Left ventricle myocardium inferior (tissue), 1 donor: ENCODE measurements at regions not wholly inside any gene's neighbourhood (a gene's known extent, or its start where the extent isn't known, plus 50 kb on each side); places are given as distances from the start of the nearest gene placed in this dataset.

Experiments
- DNase-seq: peaks from one replicate; pipeline ENCODE4 v3.0.0-alpha.2; 2020
- H3K27ac ChIP-seq: fragments of 200-600 bp; replicated peaks from 2 replicates; pipeline ENCODE4 v1.8.0; 2021
- H3K27me3 ChIP-seq: fragments of 200-600 bp; 2 replicates; pipeline ENCODE4 v1.8.0; 2021; ENCODE audit warnings: low read depth
- H3K36me3 ChIP-seq: fragments of 200-600 bp; 2 replicates; pipeline ENCODE4 v1.8.0; 2021
- H3K4me1 ChIP-seq: fragments of 200-600 bp; 2 replicates; pipeline ENCODE4 v1.8.0; 2021
- H3K4me3 ChIP-seq: fragments of 200-600 bp; 2 replicates; pipeline ENCODE4 v1.8.0; 2021; ENCODE audit warnings: mild to moderate bottlenecking, moderate library complexity
- H3K9me3 ChIP-seq: fragments of 200-600 bp; replicated peaks from 2 replicates; pipeline ENCODE4 v1.8.0; 2021
- CTCF ChIP-seq: fragments of 200-600 bp; IDR thresholded peaks from 2 replicates; pipeline ENCODE4 v1.8.0; 2021; ENCODE audit warnings: antibody characterized with exemption, mild to moderate bottlenecking, borderline replicate concordance
- intact Hi-C: fragments of 100-400 bp; cut with micrococcal nuclease; formaldehyde crosslinking; loops from one replicate; pipeline ENCODE4 v1.11.0; 2022
- donor health status: DM: no; HTN: yes; CAD: no; lungs with severe emphysema.

GRCh38 chr1:118773656-118774055 is 214.5 kb downstream of the TBX15 start:
- intact Hi-C loops: no loop called here
- no peak overlapping the region for H3K27ac ChIP-seq
- H3K4me3 ChIP-seq: no peak overlapping the region
- no peak for TF ChIP-seq CTCF
- no peaks in the 10 kb centered on the region for H3K27me3 ChIP-seq
- H3K36me3 ChIP-seq: no peaks in the 10 kb centered on the region
- peaks cover 43% of the 10 kb centered on the region for H3K9me3 ChIP-seq
- no peak for DNase-seq
- H3K4me1 ChIP-seq: no peaks in the 10 kb centered on the region

GRCh38 chr1:118767971-118768370 is 220.2 kb downstream of the TBX15 start:
- no peak overlapping the region for H3K27ac ChIP-seq
- H3K9me3 ChIP-seq: peaks cover 16% of the 10 kb centered on the region
- no peaks in the 10 kb centered on the region for H3K27me3 ChIP-seq
- no peaks in the 10 kb centered on the region for H3K36me3 ChIP-seq
- intact Hi-C loops: no loop called here
- no peak for TF ChIP-seq CTCF
- no peak for DNase-seq
- no peak overlapping the region for H3K4me3 ChIP-seq
- no peaks in the 10 kb centered on the region for H3K4me1 ChIP-seq

- H3K27ac ChIP-seq: no peak overlapping the region
- H3K4me1 ChIP-seq: peaks cover 17% of the 10 kb centered on the region
- intact Hi-C loops: no loop called here
- no peak overlapping the region for H3K4me3 ChIP-seq
- no peak for TF ChIP-seq CTCF
- no peaks in the 10 kb centered on the region for H3K36me3 ChIP-seq
- no peaks in the 10 kb centered on the region for H3K27me3 ChIP-seq
- DNase-seq: no peak
- no peaks in the 10 kb centered on the region for H3K9me3 ChIP-seq
These were observed 234.2 kb downstream of the TBX15 start for GRCh38 chr1:118753976-118754375.

GRCh38 chr1:118751166-118751565 is 237.0 kb downstream of the TBX15 start:
- intact Hi-C loops: no loop called here
- TF ChIP-seq CTCF: no peak
- no peak for DNase-seq
- Histone ChIP-seq H3K27me3 (no peaks in the 10 kb centered on the region), H3K36me3 (no peaks in the 10 kb centered on the region), H3K4me1 (peaks cover 10% of the 10 kb centered on the region), H3K9me3 (peaks cover 12% of the 10 kb centered on the region), H3K27ac (no peak overlapping the region), H3K4me3 (no peak overlapping the region)

- H3K27me3 ChIP-seq: no peaks in the 10 kb centered on the region
- no peak for DNase-seq
- peaks cover 17% of the 10 kb centered on the region for H3K9me3 ChIP-seq
- H3K4me3 ChIP-seq: no peak overlapping the region
- H3K4me1 ChIP-seq: no peaks in the 10 kb centered on the region
- H3K27ac ChIP-seq: no peak overlapping the region
- no peak for TF ChIP-seq CTCF
- intact Hi-C loops: no loop called here
- no peaks in the 10 kb centered on the region for H3K36me3 ChIP-seq
These were observed 243.7 kb downstream of the TBX15 start for GRCh38 chr1:118744420-118744819.

- no peak for TF ChIP-seq CTCF
- Histone ChIP-seq H3K4me3 (no peak overlapping the region), H3K9me3 (peaks cover 12% of the 10 kb centered on the region), H3K36me3 (no peaks in the 10 kb centered on the region), H3K4me1 (no peaks in the 10 kb centered on the region), H3K27ac (no peak overlapping the region), H3K27me3 (no peaks in the 10 kb centered on the region)
- no peak for DNase-seq
- intact Hi-C loops: no loop called here
These were observed 248.6 kb downstream of the TBX15 start for GRCh38 chr1:118739501-118739900.
